ENCODE measurements at regions not wholly inside any gene's neighbourhood (a gene's known extent, or its start where the extent isn't known, plus 50 kb on each side); places are given as distances from the start of the nearest gene placed in this dataset.

GRCh38 chr11:122597511-122597910 lies 58.0 kb upstream of the UBASH3B start:
- in situ Hi-C loops (cut with MboI; ENCODE audit: low sequenced_read_pairs) = no loop called here
- no TSS peak for BruUV-seq (replicated peaks)

More at GRCh38 chr11:122597511-122597910, 58.0 kb upstream of the UBASH3B start:
- Histone ChIP-seq H3K9ac (ENCODE audit: low read depth, low read length) (no peak overlapping the region), H3K23ac (ENCODE audit: low read depth, low read length) (no peak overlapping the region), H2BK120ac (ENCODE audit: low read depth, low read length) (no peak overlapping the region), H2BK5ac (ENCODE audit: low read depth, low read length, poor library complexity, severe bottlenecking) (no peak overlapping the region), H3K79me1 (ENCODE audit: low read depth in 1 of 2, low read length in 2 of 2) (no peaks in the 10 kb centered on the region), H3K9me1 (ENCODE audit: insufficient read depth, low read length) (no peaks in the 10 kb centered on the region; the same call in 1 of the 2 replicates), H3K4me1 (ENCODE audit: control insufficient read depth, insufficient read depth, low read length) (peaks cover 2% of the 10 kb centered on the region; the same call in 1 of the 2 replicates), H2AK9ac (replicated peaks; ENCODE audit: low read depth, low read length, poor library complexity) (no peak overlapping the region), H4K8ac (ENCODE audit: low read depth in 2 of 2, low read length in 2 of 2) (no peak overlapping the region), H3K27me3 (ENCODE audit: control insufficient read depth, insufficient read depth, low read length) (peaks cover 25% of the 10 kb centered on the region), H3K56ac (ENCODE audit: extremely low read depth, insufficient read depth, low read length) (no peak overlapping the region), H4K91ac (ENCODE audit: insufficient read depth, low read depth, low read length) (no peak overlapping the region), H3K4ac (ENCODE audit: low read depth, low read length) (no peak overlapping the region), H2AK5ac (ENCODE audit: low read depth, low read length) (no peak overlapping the region), H4K20me1 (ENCODE audit: insufficient read depth, low read length) (no peaks in the 10 kb centered on the region), H3K14ac (replicated peaks; ENCODE audit: low read depth, low read length) (no peak overlapping the region), H3K36me3 (ENCODE audit: control insufficient read depth, insufficient read depth, low read length) (no peaks in the 10 kb centered on the region), H3K4me2 (ENCODE audit: low read depth, low read length) (no peak overlapping the region), H3K4me3 (ENCODE audit: insufficient read depth, low read depth, low read length) (no peak overlapping the region), H3K18ac (ENCODE audit: low read depth, low read length) (no peak overlapping the region), H3K27ac (ENCODE audit: insufficient read depth, low read length) (no peak overlapping the region), H2AFZ (replicated peaks; ENCODE audit: low read length, poor library complexity) (no peak overlapping the region), H2BK15ac (ENCODE audit: low read depth, low read length) (no peak overlapping the region), H2BK20ac (ENCODE audit: low read depth, low read length) (no peak overlapping the region), H3K9me3 (ENCODE audit: control insufficient read depth, insufficient read depth, low read length) (no peaks in the 10 kb centered on the region), H4K5ac (ENCODE audit: low read depth, low read length) (no peak overlapping the region)
- DNase-seq (no peak), ATAC-seq (ENCODE audit: low read depth) (no peak)
- TF ChIP-seq MAZ (IDR thresholded peaks at IDR 0.05; ENCODE audit: borderline replicate concordance, low read depth, low read length) (no peak), NFE2L2 (IDR thresholded peaks at IDR 0.05; ENCODE audit: low read depth, low read length) (no peak), MAFK (IDR thresholded peaks at IDR 0.05; ENCODE audit: low read depth, low read length) (no peak), MXI1 (IDR thresholded peaks at IDR 0.05; ENCODE audit: borderline replicate concordance, low read depth, low read length) (no peak)
- TF ChIP-seq, protein P1, sequence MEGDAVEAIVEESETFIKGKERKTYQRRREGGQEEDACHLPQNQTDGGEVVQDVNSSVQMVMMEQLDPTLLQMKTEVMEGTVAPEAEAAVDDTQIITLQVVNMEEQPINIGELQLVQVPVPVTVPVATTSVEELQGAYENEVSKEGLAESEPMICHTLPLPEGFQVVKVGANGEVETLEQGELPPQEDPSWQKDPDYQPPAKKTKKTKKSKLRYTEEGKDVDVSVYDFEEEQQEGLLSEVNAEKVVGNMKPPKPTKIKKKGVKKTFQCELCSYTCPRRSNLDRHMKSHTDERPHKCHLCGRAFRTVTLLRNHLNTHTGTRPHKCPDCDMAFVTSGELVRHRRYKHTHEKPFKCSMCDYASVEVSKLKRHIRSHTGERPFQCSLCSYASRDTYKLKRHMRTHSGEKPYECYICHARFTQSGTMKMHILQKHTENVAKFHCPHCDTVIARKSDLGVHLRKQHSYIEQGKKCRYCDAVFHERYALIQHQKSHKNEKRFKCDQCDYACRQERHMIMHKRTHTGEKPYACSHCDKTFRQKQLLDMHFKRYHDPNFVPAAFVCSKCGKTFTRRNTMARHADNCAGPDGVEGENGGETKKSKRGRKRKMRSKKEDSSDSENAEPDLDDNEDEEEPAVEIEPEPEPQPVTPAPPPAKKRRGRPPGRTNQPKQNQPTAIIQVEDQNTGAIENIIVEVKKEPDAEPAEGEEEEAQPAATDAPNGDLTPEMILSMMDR (conservative IDR thresholded peaks at IDR 0.05; ENCODE audit: low read depth, low read length) = no peak
- ChIA-PET POLR2A (ENCODE audit: unreplicated experiment) (no interaction called here), CTCF (interaction anchor here (0.6 to 1.7 kb wide), 2 partner anchors 11 kb away, joined by 3 to 4 read pairs; no protein-coding TSS in a partner anchor)
- dilution Hi-C loops (cut with HindIII; ENCODE audit: low sequenced_read_pairs, unreplicated experiment) (no loop called here), intact Hi-C loops (cut with micrococcal nuclease) (no loop called here)
- no CpG with 5 or more reads among the region's 2 CpGs for WGBS, 2 experiments (ENCODE audit: extremely low coverage in 2 of 2, insufficient read length in 1 of 2)
